ENCODE measurements at regions not wholly inside any gene's neighbourhood (a gene's known extent, or its start where the extent isn't known, plus 50 kb on each side); places are given as distances from the start of the nearest gene placed in this dataset.

- TF ChIP-seq CTCF (conservative IDR thresholded peaks at IDR 0.05; ENCODE audit: low read depth, low read length) (no peak), BHLHE40 (IDR thresholded peaks at IDR 0.05; ENCODE audit: low read depth, low read length) (no peak), MAZ (IDR thresholded peaks at IDR 0.05; ENCODE audit: borderline replicate concordance, low read depth, low read length) (no peak), SMC3 (IDR thresholded peaks at IDR 0.05; ENCODE audit: low read depth, low read length) (no peak), RAD21 (IDR thresholded peaks at IDR 0.05; ENCODE audit: low read length) (no peak), POLR2A (IDR thresholded peaks at IDR 0.05; ENCODE audit: low read depth, low read length) (no peak), CEBPB (IDR thresholded peaks at IDR 0.05; ENCODE audit: low read depth, low read length) (no peak), CHD1 (IDR thresholded peaks at IDR 0.05; ENCODE audit: low read depth, low read length) (no peak), NFE2L2 (IDR thresholded peaks at IDR 0.05; ENCODE audit: low read depth, low read length) (no peak), MAFK (IDR thresholded peaks at IDR 0.05; ENCODE audit: low read depth, low read length) (no peak), USF2 (IDR thresholded peaks at IDR 0.05; ENCODE audit: low read depth, low read length) (no peak), FOS (IDR thresholded peaks at IDR 0.05; ENCODE audit: low read depth, low read length) (no peak), RFX5 (IDR thresholded peaks at IDR 0.05; ENCODE audit: low read depth, low read length) (no peak)
These were observed 442.5 kb upstream of the RGS6 start for GRCh38 chr14:71489742-71490141.
